GM21786 (cell line): ENCODE measurements at regions not wholly inside any gene's neighbourhood (a gene's known extent, or its start where the extent isn't known, plus 50 kb on each side); places are given as distances from the start of the nearest gene placed in this dataset.
A peak's percentile ranks its signal among the peaks of the same experiment; 100 is the strongest.

Experiments used
- ATAC-seq: cut with Tn5 transposase; IDR thresholded peaks from one replicate; pipeline ENCODE4 v1.9.1; 2021; ENCODE audit not compliant: unreplicated experiment

- ATAC-seq: no peak
These were observed 61.7 kb upstream of the PSD2 start for GRCh38 chr5:139733698-139734538.

GRCh38 chr5:139734539-139734916 lies 61.1 kb upstream of the PSD2 start:
- no peak for ATAC-seq

GRCh38 chr5:139738193-139739149 lies 57.1 kb upstream of the PSD2 start:
- no peak for ATAC-seq

- ATAC-seq: no peak
These were observed 56.2 kb upstream of the PSD2 start for GRCh38 chr5:139739150-139739974.

DNA sequence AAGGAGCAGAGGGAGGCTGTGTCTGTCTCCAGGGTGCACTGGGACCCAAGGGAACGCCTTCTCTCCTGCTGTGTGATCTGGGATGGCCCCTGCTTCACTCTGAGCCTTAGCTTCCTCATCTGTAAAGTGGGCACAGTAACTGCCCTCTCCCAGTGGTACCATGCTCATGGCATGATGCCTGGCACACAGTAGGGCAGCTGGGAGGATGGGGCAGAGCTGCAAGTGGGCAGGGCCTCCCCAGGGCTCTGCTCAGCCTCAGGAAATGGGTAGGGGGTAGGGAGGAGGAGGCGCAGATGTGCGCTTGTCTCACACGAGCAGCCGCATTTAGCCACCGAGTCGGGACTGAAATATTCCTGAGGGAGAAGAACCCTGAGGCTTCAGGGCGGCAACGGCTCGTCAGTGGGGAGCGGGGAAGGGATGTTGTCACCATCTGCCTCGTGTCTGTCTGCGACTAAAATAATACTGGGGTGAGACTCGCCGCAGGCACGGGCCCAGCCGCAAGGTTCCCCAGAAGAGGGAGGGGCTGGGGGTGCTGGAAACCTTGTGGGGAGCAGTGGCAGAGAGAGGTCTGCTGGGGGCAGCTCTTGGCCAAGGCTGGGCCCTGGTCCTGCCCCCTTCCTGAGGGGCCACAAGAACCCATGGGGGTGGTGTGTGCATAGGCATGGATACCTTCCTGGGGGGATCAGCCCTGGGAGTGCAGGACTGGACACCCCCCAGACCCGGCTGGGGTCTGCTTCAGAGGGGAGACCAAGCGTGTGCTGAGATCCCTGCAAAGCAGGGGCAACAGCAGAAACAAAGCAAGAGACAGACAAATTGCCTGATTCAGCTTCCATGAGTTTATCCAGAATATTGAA lies 55.2 kb upstream of the PSD2 start:
- no peak for ATAC-seq

DNA sequence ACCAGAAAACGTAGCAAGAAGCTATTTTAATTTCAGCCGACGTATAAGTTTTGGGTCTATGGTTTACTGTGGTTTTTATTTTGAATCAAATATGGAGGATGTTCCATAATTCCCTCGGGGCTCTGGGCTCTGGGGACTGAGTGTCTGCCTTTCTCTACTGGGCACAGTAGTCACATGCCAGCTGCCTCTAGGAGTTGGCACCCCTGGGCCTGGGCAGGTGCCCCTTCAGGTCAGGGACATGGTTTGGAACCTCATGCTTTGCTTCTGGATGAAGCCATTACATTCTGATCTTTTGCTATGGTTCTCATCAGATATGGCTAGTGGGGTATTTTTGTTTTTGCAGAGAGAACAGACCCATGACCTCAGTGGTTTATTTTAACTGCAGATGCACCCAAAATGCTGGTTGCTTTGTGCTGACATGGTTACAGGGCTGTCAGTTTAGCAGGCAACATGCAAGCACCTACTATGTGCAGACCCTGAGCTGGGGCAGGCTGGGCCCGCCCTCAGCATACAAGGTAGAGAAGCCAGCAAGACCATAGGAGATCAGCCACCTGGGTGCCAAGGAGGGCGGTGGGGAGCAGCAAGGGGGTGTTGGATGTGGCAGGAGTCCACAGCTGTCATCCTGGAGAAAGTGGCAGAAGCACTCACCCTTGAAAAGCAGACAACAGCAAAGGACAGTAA lies 54.5 kb upstream of the PSD2 start:
- ATAC-seq: no peak

DNA sequence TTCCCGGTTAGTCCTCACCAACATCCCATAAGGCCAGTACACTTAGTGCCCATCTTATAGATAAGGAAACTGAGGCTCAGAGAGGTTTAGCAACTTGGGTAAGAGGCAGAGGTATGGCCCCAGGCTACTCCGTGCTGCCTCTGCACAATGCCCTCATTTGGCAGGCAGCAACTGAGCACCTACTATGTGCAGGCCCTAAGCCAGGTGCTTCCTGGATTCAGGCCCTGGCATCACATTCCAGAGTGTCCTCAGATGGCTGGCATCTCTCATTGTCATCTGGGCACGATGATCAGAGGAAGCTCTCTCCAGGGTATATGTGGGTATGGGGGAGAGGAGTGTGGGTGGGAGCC lies 53.8 kb upstream of the PSD2 start:
- ATAC-seq: no peak

- no peak for ATAC-seq
These were observed 53.3 kb upstream of the PSD2 start for GRCh38 chr5:139742173-139742903.

- ATAC-seq: no peak
These were observed 52.4 kb upstream of the PSD2 start for GRCh38 chr5:139743001-139743771.

GRCh38 chr5:139743804-139744203 lies 51.8 kb upstream of the PSD2 start:
- no peak for ATAC-seq

- ATAC-seq: no peak
These were observed 51.0 kb upstream of the PSD2 start for GRCh38 chr5:139744471-139745131.

DNA sequence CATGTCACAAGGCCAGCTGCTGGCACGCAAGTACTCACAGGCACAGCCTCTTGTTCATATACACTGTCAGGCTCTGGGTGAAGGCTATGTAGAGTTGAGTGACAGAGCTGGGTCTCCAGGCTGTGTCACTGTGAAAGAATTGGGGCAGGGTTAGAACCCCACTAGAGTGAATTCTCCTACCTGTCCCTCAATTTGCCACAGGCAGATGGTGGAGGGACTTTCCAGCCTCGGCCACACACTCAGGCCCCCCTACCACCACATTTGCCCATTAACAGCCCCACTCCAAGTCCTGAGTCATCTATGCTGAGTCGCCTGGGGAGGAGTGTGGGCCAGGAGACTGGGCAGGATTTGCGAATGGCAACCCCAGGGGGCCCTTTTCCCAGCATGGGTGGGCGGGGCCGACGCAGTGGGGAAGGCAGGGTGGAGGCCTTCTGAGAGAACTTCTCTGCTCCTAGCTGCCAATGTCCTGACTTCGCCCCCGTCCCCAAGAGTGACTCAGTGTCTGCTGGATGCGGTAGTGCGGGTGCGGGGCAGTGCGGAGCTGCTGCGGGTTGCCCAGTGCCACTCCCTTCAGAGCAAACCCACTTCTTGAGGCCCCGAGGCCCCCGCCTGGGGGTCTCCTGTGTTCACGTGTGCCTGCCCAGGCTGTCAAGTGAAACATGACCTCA lies 50.3 kb upstream of the PSD2 start:
- ATAC-seq: no peak

DNA sequence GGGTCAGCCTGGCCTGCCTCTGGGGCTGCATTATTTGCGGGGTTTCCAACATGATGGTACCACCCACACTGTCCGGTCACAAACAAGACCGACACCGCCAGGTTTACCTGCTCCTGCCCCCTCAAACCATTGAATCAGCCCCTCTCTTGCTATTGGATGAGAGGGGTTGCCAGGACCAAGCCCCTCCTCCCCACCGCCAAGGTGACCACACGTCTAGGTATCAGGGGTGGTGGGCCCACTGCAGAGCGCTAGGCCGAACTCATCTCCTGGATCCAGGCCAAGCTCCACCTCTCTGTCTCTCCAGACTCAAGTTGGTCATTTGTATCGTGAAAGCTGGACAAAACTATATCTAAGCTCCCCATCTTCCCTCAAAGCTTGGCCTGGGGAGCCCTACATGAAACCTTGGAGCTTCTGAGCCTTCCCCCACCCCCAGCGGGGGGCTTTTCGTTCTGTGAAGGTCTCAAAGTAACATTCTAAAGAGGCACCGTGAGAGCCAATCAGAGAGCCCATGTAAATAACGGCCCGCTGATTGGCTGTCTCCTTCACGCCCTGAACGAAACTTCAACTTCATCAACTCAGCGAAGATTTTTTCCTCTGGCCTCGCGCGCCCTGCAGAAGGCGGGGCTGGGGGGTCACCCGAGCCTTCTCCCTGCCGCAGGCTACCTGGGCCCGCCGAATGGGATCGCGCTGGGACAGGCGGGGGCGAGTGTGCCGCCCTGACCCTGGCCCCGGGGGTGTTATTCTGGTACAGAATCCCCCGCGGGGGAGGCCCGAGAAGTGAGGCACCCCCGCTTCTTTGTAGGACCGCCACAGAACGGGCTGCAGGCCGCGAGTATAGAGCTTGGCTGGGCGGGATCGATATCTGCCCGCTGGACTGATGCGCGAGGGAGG lies 49.6 kb upstream of the PSD2 start:
- peak; percentile 38 for ATAC-seq
